ENCODE measurements at regions not wholly inside any gene's neighbourhood (a gene's known extent, or its start where the extent isn't known, plus 50 kb on each side); places are given as distances from the start of the nearest gene placed in this dataset.
A peak's percentile ranks its signal among the peaks of the same experiment; 100 is the strongest.

DNA sequence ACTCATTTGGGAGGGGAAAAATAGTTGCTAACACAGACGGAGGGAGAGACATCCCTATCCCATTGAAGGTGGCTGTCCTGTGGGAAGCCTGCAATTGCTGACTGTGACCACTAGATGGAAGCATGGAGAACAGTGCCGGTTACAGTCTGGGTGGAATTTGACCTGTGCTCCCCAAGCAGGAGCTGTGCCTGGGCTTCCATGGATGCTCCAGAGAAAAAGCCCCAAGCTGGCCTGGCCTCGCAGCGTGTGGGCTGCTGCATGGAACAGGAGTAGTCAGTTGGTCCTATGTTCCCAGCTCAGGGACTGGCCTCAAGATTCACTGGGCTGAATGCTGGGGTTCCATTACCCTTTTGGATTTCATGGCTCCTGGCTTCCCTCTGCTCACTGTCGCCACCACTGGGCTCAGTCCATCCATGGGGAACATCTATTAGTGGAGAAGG, 116.3 kb upstream of the CHD6 start (continued):
- TF ChIP-seq ZNF337 (CRISPR knock-in tag; IDR thresholded peaks at IDR 0.05; ENCODE audit: borderline replicate concordance, low read depth) (no peak), STAT5B (CRISPR knock-in tag; IDR thresholded peaks at IDR 0.05) (0 out of 2 replicates have a peak, but pooled peaks have one; percentile 42), ZNF616 (CRISPR knock-in tag; IDR thresholded peaks at IDR 0.05; ENCODE audit: low read depth) (no peak), ATAD3A (CRISPR knock-in tag; IDR thresholded peaks at IDR 0.05) (no peak), TCF12 (IDR thresholded peaks at IDR 0.05) (no peak), TCF12 (CRISPR knock-in tag; IDR thresholded peaks at IDR 0.05) (no peak), CEBPG (CRISPR knock-in tag; IDR thresholded peaks at IDR 0.05) (0 out of 2 replicates have a peak, but pooled peaks have one; percentile 8), RFX5 (IDR thresholded peaks at IDR 0.05; ENCODE audit: low read depth, low read length) (peak; percentile 42; the same call in 1 of the 2 replicates), ZSCAN12 (CRISPR knock-in tag; IDR thresholded peaks at IDR 0.05) (no peak), NONO (IDR thresholded peaks at IDR 0.05) (no peak), NONO (CRISPR knock-in tag; conservative IDR thresholded peaks at IDR 0.05) (no peak), EZH2 (conservative IDR thresholded peaks at IDR 0.05; ENCODE audit: low read depth, low read length) (no peak), MEIS1 (CRISPR knock-in tag; IDR thresholded peaks at IDR 0.05; ENCODE audit: borderline replicate concordance) (no peak), ZKSCAN8 (CRISPR knock-in tag; IDR thresholded peaks at IDR 0.05; ENCODE audit: borderline replicate concordance) (0 out of 2 replicates have a peak, but pooled peaks have one; percentile 20), CHCHD3 (CRISPR knock-in tag; IDR thresholded peaks at IDR 0.05) (no peak), ZNF441 (CRISPR knock-in tag; IDR thresholded peaks at IDR 0.05; ENCODE audit: borderline replicate concordance) (0 out of 2 replicates have a peak, but pooled peaks have one; percentile 51), PTBP1 (IDR thresholded peaks at IDR 0.05; ENCODE audit: low read depth, low read length, poor library complexity, severe bottlenecking) (no peak)
- TF ChIP-seq, protein P1, sequence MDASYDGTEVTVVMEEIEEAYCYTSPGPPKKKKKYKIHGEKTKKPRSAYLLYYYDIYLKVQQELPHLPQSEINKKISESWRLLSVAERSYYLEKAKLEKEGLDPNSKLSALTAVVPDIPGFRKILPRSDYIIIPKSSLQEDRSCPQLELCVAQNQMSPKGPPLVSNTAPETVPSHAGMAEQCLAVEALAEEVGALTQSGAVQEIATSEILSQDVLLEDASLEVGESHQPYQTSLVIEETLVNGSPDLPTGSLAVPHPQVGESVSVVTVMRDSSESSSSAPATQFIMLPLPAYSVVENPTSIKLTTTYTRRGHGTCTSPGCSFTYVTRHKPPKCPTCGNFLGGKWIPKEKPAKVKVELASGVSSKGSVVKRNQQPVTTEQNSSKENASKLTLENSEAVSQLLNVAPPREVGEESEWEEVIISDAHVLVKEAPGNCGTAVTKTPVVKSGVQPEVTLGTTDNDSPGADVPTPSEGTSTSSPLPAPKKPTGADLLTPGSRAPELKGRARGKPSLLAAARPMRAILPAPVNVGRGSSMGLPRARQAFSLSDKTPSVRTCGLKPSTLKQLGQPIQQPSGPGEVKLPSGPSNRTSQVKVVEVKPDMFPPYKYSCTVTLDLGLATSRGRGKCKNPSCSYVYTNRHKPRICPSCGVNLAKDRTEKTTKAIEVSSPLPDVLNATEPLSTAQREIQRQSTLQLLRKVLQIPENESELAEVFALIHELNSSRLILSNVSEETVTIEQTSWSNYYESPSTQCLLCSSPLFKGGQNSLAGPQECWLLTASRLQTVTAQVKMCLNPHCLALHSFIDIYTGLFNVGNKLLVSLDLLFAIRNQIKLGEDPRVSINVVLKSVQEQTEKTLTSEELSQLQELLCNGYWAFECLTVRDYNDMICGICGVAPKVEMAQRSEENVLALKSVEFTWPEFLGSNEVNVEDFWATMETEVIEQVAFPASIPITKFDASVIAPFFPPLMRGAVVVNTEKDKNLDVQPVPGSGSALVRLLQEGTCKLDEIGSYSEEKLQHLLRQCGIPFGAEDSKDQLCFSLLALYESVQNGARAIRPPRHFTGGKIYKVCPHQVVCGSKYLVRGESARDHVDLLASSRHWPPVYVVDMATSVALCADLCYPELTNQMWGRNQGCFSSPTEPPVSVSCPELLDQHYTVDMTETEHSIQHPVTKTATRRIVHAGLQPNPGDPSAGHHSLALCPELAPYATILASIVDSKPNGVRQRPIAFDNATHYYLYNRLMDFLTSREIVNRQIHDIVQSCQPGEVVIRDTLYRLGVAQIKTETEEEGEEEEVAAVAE (CRISPR knock-in tag; IDR thresholded peaks at IDR 0.05; ENCODE audit: borderline replicate concordance), result no peak
- TF ChIP-seq, protein P2, sequence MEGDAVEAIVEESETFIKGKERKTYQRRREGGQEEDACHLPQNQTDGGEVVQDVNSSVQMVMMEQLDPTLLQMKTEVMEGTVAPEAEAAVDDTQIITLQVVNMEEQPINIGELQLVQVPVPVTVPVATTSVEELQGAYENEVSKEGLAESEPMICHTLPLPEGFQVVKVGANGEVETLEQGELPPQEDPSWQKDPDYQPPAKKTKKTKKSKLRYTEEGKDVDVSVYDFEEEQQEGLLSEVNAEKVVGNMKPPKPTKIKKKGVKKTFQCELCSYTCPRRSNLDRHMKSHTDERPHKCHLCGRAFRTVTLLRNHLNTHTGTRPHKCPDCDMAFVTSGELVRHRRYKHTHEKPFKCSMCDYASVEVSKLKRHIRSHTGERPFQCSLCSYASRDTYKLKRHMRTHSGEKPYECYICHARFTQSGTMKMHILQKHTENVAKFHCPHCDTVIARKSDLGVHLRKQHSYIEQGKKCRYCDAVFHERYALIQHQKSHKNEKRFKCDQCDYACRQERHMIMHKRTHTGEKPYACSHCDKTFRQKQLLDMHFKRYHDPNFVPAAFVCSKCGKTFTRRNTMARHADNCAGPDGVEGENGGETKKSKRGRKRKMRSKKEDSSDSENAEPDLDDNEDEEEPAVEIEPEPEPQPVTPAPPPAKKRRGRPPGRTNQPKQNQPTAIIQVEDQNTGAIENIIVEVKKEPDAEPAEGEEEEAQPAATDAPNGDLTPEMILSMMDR (CRISPR knock-in tag; IDR thresholded peaks at IDR 0.05), result peak; percentile 93
- TF ChIP-seq, protein P3, sequence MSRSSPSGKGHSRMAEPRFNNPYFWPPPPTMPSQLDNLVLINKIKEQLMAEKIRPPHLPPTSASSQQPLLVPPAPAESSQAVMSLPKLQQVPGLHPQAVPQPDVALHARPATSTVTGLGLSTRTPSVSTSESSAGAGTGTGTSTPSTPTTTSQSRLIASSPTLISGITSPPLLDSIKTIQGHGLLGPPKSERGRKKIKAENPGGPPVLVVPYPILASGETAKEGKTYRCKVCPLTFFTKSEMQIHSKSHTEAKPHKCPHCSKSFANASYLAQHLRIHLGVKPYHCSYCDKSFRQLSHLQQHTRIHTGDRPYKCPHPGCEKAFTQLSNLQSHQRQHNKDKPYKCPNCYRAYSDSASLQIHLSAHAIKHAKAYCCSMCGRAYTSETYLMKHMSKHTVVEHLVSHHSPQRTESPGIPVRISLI (CRISPR knock-in tag; IDR thresholded peaks at IDR 0.05; ENCODE audit: borderline replicate concordance), result no peak
- TF ChIP-seq, protein P4, sequence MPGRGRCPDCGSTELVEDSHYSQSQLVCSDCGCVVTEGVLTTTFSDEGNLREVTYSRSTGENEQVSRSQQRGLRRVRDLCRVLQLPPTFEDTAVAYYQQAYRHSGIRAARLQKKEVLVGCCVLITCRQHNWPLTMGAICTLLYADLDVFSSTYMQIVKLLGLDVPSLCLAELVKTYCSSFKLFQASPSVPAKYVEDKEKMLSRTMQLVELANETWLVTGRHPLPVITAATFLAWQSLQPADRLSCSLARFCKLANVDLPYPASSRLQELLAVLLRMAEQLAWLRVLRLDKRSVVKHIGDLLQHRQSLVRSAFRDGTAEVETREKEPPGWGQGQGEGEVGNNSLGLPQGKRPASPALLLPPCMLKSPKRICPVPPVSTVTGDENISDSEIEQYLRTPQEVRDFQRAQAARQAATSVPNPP (CRISPR knock-in tag; IDR thresholded peaks at IDR 0.05), result no peak
- TF ChIP-seq, protein P5, sequence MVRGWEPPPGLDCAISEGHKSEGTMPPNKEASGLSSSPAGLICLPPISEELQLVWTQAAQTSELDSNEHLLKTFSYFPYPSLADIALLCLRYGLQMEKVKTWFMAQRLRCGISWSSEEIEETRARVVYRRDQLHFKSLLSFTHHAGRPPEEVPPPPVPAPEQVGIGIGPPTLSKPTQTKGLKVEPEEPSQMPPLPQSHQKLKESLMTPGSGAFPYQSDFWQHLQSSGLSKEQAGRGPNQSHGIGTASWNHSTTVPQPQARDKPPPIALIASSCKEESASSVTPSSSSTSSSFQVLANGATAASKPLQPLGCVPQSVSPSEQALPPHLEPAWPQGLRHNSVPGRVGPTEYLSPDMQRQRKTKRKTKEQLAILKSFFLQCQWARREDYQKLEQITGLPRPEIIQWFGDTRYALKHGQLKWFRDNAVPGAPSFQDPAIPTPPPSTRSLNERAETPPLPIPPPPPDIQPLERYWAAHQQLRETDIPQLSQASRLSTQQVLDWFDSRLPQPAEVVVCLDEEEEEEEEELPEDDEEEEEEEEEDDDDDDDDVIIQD (CRISPR knock-in tag; IDR thresholded peaks at IDR 0.05; ENCODE audit: low read depth), result 0 out of 2 replicates have a peak, but pooled peaks have one; percentile 66
